Neuronal stem cell (in vitro differentiated cells): ENCODE measurements at regions not wholly inside any gene's neighbourhood (a gene's known extent, or its start where the extent isn't known, plus 50 kb on each side); places are given as distances from the start of the nearest gene placed in this dataset.

ENCODE experiments used
- DNase-seq: peaks from one replicate; pipeline ENCODE4 v3.0.0-alpha.2; 2013; ENCODE audit warnings: low spot score
- H2AFZ ChIP-seq: one replicate; pipeline ENCODE4 v1.6.1; 2013; ENCODE audit warnings: mild to moderate bottlenecking, low read length, inconsistent platforms
- H2AK5ac ChIP-seq: 2 replicates; pipeline ENCODE4 v1.6.1; 2013; ENCODE audit warnings: low read depth, mild to moderate bottlenecking, inconsistent platforms, low read length, moderate library complexity, mixed read lengths
- H2BK120ac ChIP-seq: 2 replicates; pipeline ENCODE4 v1.6.1; 2013; ENCODE audit warnings: low read depth, mild to moderate bottlenecking, inconsistent platforms, low read length, moderate library complexity, mixed read lengths
- H2BK12ac ChIP-seq: one replicate; pipeline ENCODE4 v1.6.1; 2013; ENCODE audit warnings: low read length, inconsistent platforms
- H2BK15ac ChIP-seq: 2 replicates; pipeline ENCODE4 v1.6.1; 2013; ENCODE audit warnings: mild to moderate bottlenecking, low read length, inconsistent platforms, mixed read lengths
- H2BK5ac ChIP-seq: one replicate; pipeline ENCODE4 v1.6.1; 2013; ENCODE audit warnings: inconsistent platforms, mild to moderate bottlenecking, low read length, moderate library complexity
- H3K14ac ChIP-seq: one replicate; pipeline ENCODE4 v1.6.1; 2013; ENCODE audit warnings: low read length, inconsistent platforms
- H3K18ac ChIP-seq: 2 replicates; pipeline ENCODE4 v1.6.1; 2013; ENCODE audit warnings: low read length, inconsistent platforms
- H3K23ac ChIP-seq: 2 replicates; pipeline ENCODE4 v1.6.1; 2013; ENCODE audit warnings: low read depth, mild to moderate bottlenecking, mixed read lengths, low read length, inconsistent platforms; ENCODE audit not compliant: poor library complexity
- H3K27ac ChIP-seq: replicated peaks from 3 replicates; pipeline ENCODE4 v1.5.1; 2013; ENCODE audit warnings: low read length, inconsistent platforms
- H3K27me3 ChIP-seq, 3 experiments: 2 replicates each; pipeline ENCODE4 v1.6.1; 2013; ENCODE audit warnings: low read length in 3 of 3, mild to moderate bottlenecking in 2 of 3, inconsistent platforms in 1 of 3, low read depth in 1 of 3, mixed read lengths in 1 of 3, moderate library complexity in 1 of 3; ENCODE audit not compliant: control insufficient read depth in 3 of 3, insufficient read depth in 3 of 3
- H3K36me3 ChIP-seq, 2 donors: replicated peaks in 1 of 2; 2 replicates each; pipeline ENCODE4 v1.6.1; 2013; ENCODE audit warnings: low read length in 2 of 2; ENCODE audit not compliant: control insufficient read depth in 2 of 2, insufficient read depth in 2 of 2
- H3K4ac ChIP-seq: 2 replicates; pipeline ENCODE4 v1.6.1; 2013; ENCODE audit warnings: inconsistent platforms, mild to moderate bottlenecking, low read length, moderate library complexity
- H3K4me1 ChIP-seq, 2 donors: 1 replicate in 1 of 2; 2 replicates in 1 of 2; pipeline ENCODE4 v1.6.1; 2013; ENCODE audit warnings: low read length in 2 of 2, low read depth in 1 of 2; ENCODE audit not compliant: control insufficient read depth in 2 of 2, insufficient read depth in 1 of 2
- H3K4me2 ChIP-seq: one replicate; pipeline ENCODE4 v1.6.1; 2013; ENCODE audit warnings: mild to moderate bottlenecking, low read length, inconsistent platforms; ENCODE audit not compliant: insufficient read depth, poor library complexity, severe bottlenecking
- H3K4me3 ChIP-seq, 2 donors: 2 replicates each; pipeline ENCODE4 v1.5.1; 2013; ENCODE audit warnings: low read length in 2 of 2, mild to moderate bottlenecking in 2 of 2, inconsistent platforms in 1 of 2, moderate library complexity in 1 of 2
- H3K79me1 ChIP-seq: one replicate; pipeline ENCODE4 v1.6.1; 2013; ENCODE audit warnings: low read depth, mild to moderate bottlenecking, inconsistent platforms, low read length, moderate library complexity
- H3K9ac ChIP-seq: one replicate; pipeline ENCODE4 v1.6.1; 2013; ENCODE audit warnings: mild to moderate bottlenecking, low read depth, low read length, inconsistent platforms; ENCODE audit not compliant: poor library complexity
- H3K9me3 ChIP-seq, 2 donors: replicated peaks in 1 of 2; 2 replicates each; pipeline versions ENCODE3 to v1.6.1; 2013; ENCODE audit warnings: low read length in 2 of 2, mild to moderate bottlenecking in 2 of 2, inconsistent platforms in 1 of 2, low read depth in 1 of 2, mixed read lengths in 1 of 2, moderate library complexity in 1 of 2; ENCODE audit not compliant: control insufficient read depth in 2 of 2, insufficient read depth in 1 of 2
- H4K8ac ChIP-seq: one replicate; pipeline ENCODE4 v1.6.1; 2013; ENCODE audit warnings: low read depth, mild to moderate bottlenecking, inconsistent platforms, low read length, moderate library complexity
- H4K91ac ChIP-seq: one replicate; pipeline ENCODE4 v1.6.1; 2013; ENCODE audit warnings: low read length, low read depth, mild to moderate bottlenecking, inconsistent platforms; ENCODE audit not compliant: poor library complexity
- WGBS, 2 donors: extraction: QIAGEN DNeasy Blood & Tissue Kit; methylation state at CpG; one replicate each; pipeline ENCODE4 v1.1.7; 2013; ENCODE audit warnings: missing lambda C conversion rate in 2 of 2, mixed read lengths in 1 of 2; ENCODE audit not compliant: insufficient read length in 2 of 2, insufficient replicate concordance in 1 of 2; ENCODE audit errors: extremely low coverage in 2 of 2; 5-methylcytosine and 5-hydroxymethylcytosine counted together

- H3K18ac ChIP-seq: no peak overlapping the region
- H3K14ac ChIP-seq: no peak overlapping the region
- H3K27ac ChIP-seq: no peak overlapping the region
- no peaks in the 10 kb centered on the region for H3K9me3 ChIP-seq
- H2AK5ac ChIP-seq: no peak overlapping the region
- no peak overlapping the region for H2BK120ac ChIP-seq
- no peak overlapping the region for H2BK15ac ChIP-seq
- H2BK5ac ChIP-seq: no peak overlapping the region
- no peak overlapping the region for H2AFZ ChIP-seq
- no peak overlapping the region for H4K91ac ChIP-seq
- DNase-seq: no peak
- H3K27me3 ChIP-seq: no peaks in the 10 kb centered on the region
- no peaks in the 10 kb centered on the region for H3K4me1 ChIP-seq
- H2BK12ac ChIP-seq: no peak overlapping the region
- no peak overlapping the region for H4K8ac ChIP-seq
- H3K4me3 ChIP-seq: no peak overlapping the region
- no peak overlapping the region for H3K9ac ChIP-seq
- no peak overlapping the region for H3K4me2 ChIP-seq
- no peaks in the 10 kb centered on the region for H3K79me1 ChIP-seq
- H3K4ac ChIP-seq: no peak overlapping the region
- no peak overlapping the region for H3K23ac ChIP-seq
- H3K36me3 ChIP-seq: no peaks in the 10 kb centered on the region
- WGBS, 2 donors: no CpG with 5 or more reads among the region's 4 CpGs
Measured at GRCh38 chr1:232296461-232296860, 333.5 kb downstream of the SIPA1L2 start.

- H2BK120ac ChIP-seq: no peak overlapping the region
- H2BK12ac ChIP-seq: no peak overlapping the region
- H3K79me1 ChIP-seq: no peaks in the 10 kb centered on the region
- H2AK5ac ChIP-seq: no peak overlapping the region
- no peak overlapping the region for H2AFZ ChIP-seq
- H3K36me3 ChIP-seq: no peaks in the 10 kb centered on the region
- no peak for DNase-seq
- H3K4ac ChIP-seq: no peak overlapping the region
- no peaks in the 10 kb centered on the region for H3K27me3 ChIP-seq
- no peaks in the 10 kb centered on the region for H3K9me3 ChIP-seq
- no peak overlapping the region for H2BK15ac ChIP-seq
- H4K8ac ChIP-seq: no peak overlapping the region
- H3K4me2 ChIP-seq: no peak overlapping the region
- H3K18ac ChIP-seq: no peak overlapping the region
- WGBS, 2 donors: no CpG with 5 or more reads among the region's 3 CpGs
- H3K27ac ChIP-seq: no peak overlapping the region
- no peak overlapping the region for H3K23ac ChIP-seq
- H3K14ac ChIP-seq: no peak overlapping the region
- H4K91ac ChIP-seq: no peak overlapping the region
- no peak overlapping the region for H3K4me3 ChIP-seq
- no peak overlapping the region for H3K9ac ChIP-seq
- H3K4me1 ChIP-seq: no peaks in the 10 kb centered on the region
- H2BK5ac ChIP-seq: no peak overlapping the region
Measured at GRCh38 chr1:232293361-232293760, 336.6 kb downstream of the SIPA1L2 start.

GRCh38 chr1:232292818-232293217, 337.1 kb downstream of the SIPA1L2 start:
- no peak overlapping the region for H4K8ac ChIP-seq
- no peaks in the 10 kb centered on the region for H3K27me3 ChIP-seq
- no peak overlapping the region for H3K4me3 ChIP-seq
- H3K14ac ChIP-seq: no peak overlapping the region
- H3K27ac ChIP-seq: no peak overlapping the region
- H2AK5ac ChIP-seq: no peak overlapping the region
- no peak overlapping the region for H3K4ac ChIP-seq
- H4K91ac ChIP-seq: no peak overlapping the region
- no peak overlapping the region for H3K9ac ChIP-seq
- WGBS, 2 donors: no CpG with 5 or more reads among the region's 7 CpGs
- H2BK15ac ChIP-seq: no peak overlapping the region
- no peak overlapping the region for H2BK5ac ChIP-seq
- no peak overlapping the region for H2BK120ac ChIP-seq
- no peak overlapping the region for H3K18ac ChIP-seq
- no peaks in the 10 kb centered on the region for H3K36me3 ChIP-seq
- H3K4me2 ChIP-seq: no peak overlapping the region
- H3K9me3 ChIP-seq: no peaks in the 10 kb centered on the region
- DNase-seq: no peak
- H3K79me1 ChIP-seq: no peaks in the 10 kb centered on the region
- H2BK12ac ChIP-seq: no peak overlapping the region
- no peaks in the 10 kb centered on the region for H3K4me1 ChIP-seq
- no peak overlapping the region for H3K23ac ChIP-seq
- no peak overlapping the region for H2AFZ ChIP-seq

- H3K14ac ChIP-seq: no peak overlapping the region
- no peaks in the 10 kb centered on the region for H3K36me3 ChIP-seq
- no peaks in the 10 kb centered on the region for H3K27me3 ChIP-seq
- no peak overlapping the region for H2BK5ac ChIP-seq
- no peaks in the 10 kb centered on the region for H3K4me1 ChIP-seq
- H3K18ac ChIP-seq: no peak overlapping the region
- H3K9ac ChIP-seq: no peak overlapping the region
- H3K4me3 ChIP-seq: no peak overlapping the region
- H2AFZ ChIP-seq: no peak overlapping the region
- DNase-seq: no peak
- no peak overlapping the region for H2AK5ac ChIP-seq
- H4K91ac ChIP-seq: no peak overlapping the region
- H2BK120ac ChIP-seq: no peak overlapping the region
- WGBS, 2 donors: no CpG with 5 or more reads among the region's 2 CpGs
- no peak overlapping the region for H3K23ac ChIP-seq
- H3K4ac ChIP-seq: no peak overlapping the region
- H2BK12ac ChIP-seq: no peak overlapping the region
- H3K79me1 ChIP-seq: no peaks in the 10 kb centered on the region
- no peak overlapping the region for H3K27ac ChIP-seq
- H4K8ac ChIP-seq: no peak overlapping the region
- H3K9me3 ChIP-seq: no peaks in the 10 kb centered on the region
- H2BK15ac ChIP-seq: no peak overlapping the region
- no peak overlapping the region for H3K4me2 ChIP-seq
Measured at GRCh38 chr1:232292239-232292638, 337.7 kb downstream of the SIPA1L2 start.
